HG03135 (cell line): ENCODE measurements at regions not wholly inside any gene's neighbourhood (a gene's known extent, or its start where the extent isn't known, plus 50 kb on each side); places are given as distances from the start of the nearest gene placed in this dataset.

Experiments used
- ATAC-seq: cut with Tn5 transposase; IDR thresholded peaks from one replicate; pipeline ENCODE4 v1.9.1; 2021; ENCODE audit warnings: mild to moderate bottlenecking, moderate library complexity; ENCODE audit not compliant: unreplicated experiment

- ATAC-seq: no peak
Measured at GRCh38 chr4:18935659-18936345, 914.2 kb upstream of the LCORL start.

GRCh38 chr4:18934197-18934596, 912.6 kb upstream of the LCORL start:
- ATAC-seq: no peak

- no peak for ATAC-seq
Measured at GRCh38 chr4:18932730-18933339, 911.3 kb upstream of the LCORL start.

- ATAC-seq: no peak
Measured at GRCh38 chr4:18931643-18932377, 910.3 kb upstream of the LCORL start.

- no peak for ATAC-seq
Measured at GRCh38 chr4:18930487-18930886, 908.9 kb upstream of the LCORL start.

- ATAC-seq: no peak
Measured at GRCh38 chr4:18923496-18924161, 902.1 kb upstream of the LCORL start.

GRCh38 chr4:18917689-18918088, 896.1 kb upstream of the LCORL start:
- ATAC-seq: no peak

GRCh38 chr4:18914182-18914581, 892.6 kb upstream of the LCORL start:
- no peak for ATAC-seq

- no peak for ATAC-seq
Measured at GRCh38 chr4:18894928-18895327, 873.4 kb upstream of the LCORL start.

- ATAC-seq: no peak
Measured at GRCh38 chr4:18882468-18882867, 860.9 kb upstream of the LCORL start.

- no peak for ATAC-seq
Measured at GRCh38 chr4:18881556-18881955, 860.0 kb upstream of the LCORL start.

- ATAC-seq: no peak
Measured at GRCh38 chr4:18880871-18881270, 859.3 kb upstream of the LCORL start.

GRCh38 chr4:18878561-18878960, 857.0 kb upstream of the LCORL start:
- no peak for ATAC-seq

GRCh38 chr4:18869166-18869565, 847.6 kb upstream of the LCORL start:
- no peak for ATAC-seq

- ATAC-seq: no peak
Measured at GRCh38 chr4:18860836-18861530, 839.4 kb upstream of the LCORL start.

- ATAC-seq: no peak
Measured at GRCh38 chr4:18859468-18859867, 837.9 kb upstream of the LCORL start.

GRCh38 chr4:18858229-18858922, 836.8 kb upstream of the LCORL start:
- ATAC-seq: no peak

- no peak for ATAC-seq
Measured at GRCh38 chr4:18850867-18851266, 829.3 kb upstream of the LCORL start.

- no peak for ATAC-seq
Measured at GRCh38 chr4:18847249-18847890, 825.8 kb upstream of the LCORL start.

- no peak for ATAC-seq
Measured at GRCh38 chr4:18846313-18846712, 824.8 kb upstream of the LCORL start.
